Fibroblast of pulmonary artery (primary cell): ENCODE measurements at regions not wholly inside any gene's neighbourhood (a gene's known extent, or its start where the extent isn't known, plus 50 kb on each side); places are given as distances from the start of the nearest gene placed in this dataset.
A peak's percentile ranks its signal among the peaks of the same experiment; 100 is the strongest.

Experiments used
- DNase-seq: peaks from one replicate; pipeline ENCODE4 v3.0.0-alpha.2; 2010; ENCODE audit warnings: low read depth
- H3K4me3 ChIP-seq: replicated peaks from 2 replicates; pipeline ENCODE4 v1.5.1; 2011; ENCODE audit warnings: low read depth, mild to moderate bottlenecking, control low read depth, low read length, moderate library complexity
- CTCF ChIP-seq: IDR thresholded peaks from 2 replicates; pipeline ENCODE4 v1.5.1; 2011; ENCODE audit warnings: mild to moderate bottlenecking, control low read depth, low read length, inconsistent platforms; ENCODE audit errors: missing control alignments

- TF ChIP-seq CTCF, result no peak
- DNase-seq, result no peak
Observed at GRCh38 chr18:28875059-28875458, 698.1 kb upstream of the CDH2 start.

GRCh38 chr18:28863396-28863795 lies 686.5 kb upstream of the CDH2 start:
- DNase-seq, result peak; percentile 71
- no peak for TF ChIP-seq CTCF
- H3K4me3 ChIP-seq, result no peak overlapping the region

More at GRCh38 chr18:28875059-28875458, 698.1 kb upstream of the CDH2 start:
- H3K4me3 ChIP-seq, result no peak overlapping the region

- H3K4me3 ChIP-seq, result no peak overlapping the region
- TF ChIP-seq CTCF, result no peak
- no peak for DNase-seq
Observed at GRCh38 chr18:28858248-28858647, 681.3 kb upstream of the CDH2 start.

GRCh38 chr18:28855989-28856388 lies 679.1 kb upstream of the CDH2 start:
- DNase-seq, result no peak
- no peak for TF ChIP-seq CTCF

GRCh38 chr18:28855524-28855923 lies 678.6 kb upstream of the CDH2 start:
- peak; percentile 89 for DNase-seq
- TF ChIP-seq CTCF, result no peak
- no peak overlapping the region for H3K4me3 ChIP-seq

More at GRCh38 chr18:28855989-28856388, 679.1 kb upstream of the CDH2 start:
- no peak overlapping the region for H3K4me3 ChIP-seq

GRCh38 chr18:28854964-28855363 lies 678.0 kb upstream of the CDH2 start:
- peak; percentile 36 for DNase-seq
- TF ChIP-seq CTCF, result no peak
- H3K4me3 ChIP-seq, result no peak overlapping the region

- no peak for TF ChIP-seq CTCF
- H3K4me3 ChIP-seq, result no peak overlapping the region
- DNase-seq, result no peak
Observed at GRCh38 chr18:28846958-28847357, 670.0 kb upstream of the CDH2 start.
